AG04450 (cell line): ENCODE measurements at regions not wholly inside any gene's neighbourhood (a gene's known extent, or its start where the extent isn't known, plus 50 kb on each side); places are given as distances from the start of the nearest gene placed in this dataset.
"Not testable (repeated sequence)": the region's sequence is repeated elsewhere in the genome, so short reads cannot be mapped to it uniquely, and the experiment has no call there.

Experiments
- CTCF ChIA-PET: fragments of 300-600, 350-600 bp; formaldehyde crosslinking; extraction: SDS; loops from one replicate; lab custom pipeline; 2022; ENCODE audit warnings: antibody characterized with exemption, inconsistent platforms; lab: Charles Lee
- POLR2A ChIA-PET: fragments of 350-600 bp; formaldehyde crosslinking; extraction: SDS; loops from one replicate; lab custom pipeline; 2021; ENCODE audit warnings: antibody characterized with exemption, inconsistent platforms; lab: Yijun Ruan, JAX
- DNase-seq: peaks from one replicate; pipeline ENCODE4 v3.0.0-alpha.2; 2011; ENCODE audit warnings: low read depth, low spot score
- H3K27ac ChIP-seq: one replicate; pipeline ENCODE4 v1.5.1; 2012; ENCODE audit warnings: low read depth, low read length, control low read depth
- H3K27me3 ChIP-seq: one replicate; pipeline ENCODE4 v1.6.0; 2012; ENCODE audit warnings: low read length; ENCODE audit not compliant: control insufficient read depth, insufficient read depth
- H3K4me3 ChIP-seq: 2 replicates; pipeline ENCODE4 v1.5.1; 2011; ENCODE audit warnings: mild to moderate bottlenecking, low read depth, low read length, control low read depth
- H3K9me3 ChIP-seq: 2 replicates; pipeline ENCODE4 v1.5.1; 2012; ENCODE audit warnings: low read length; ENCODE audit not compliant: control insufficient read depth, insufficient read depth
- TF ChIP-seq, protein P1 (sequence below): IDR thresholded peaks from 2 replicates; pipeline ENCODE4 v1.5.1; 2011; ENCODE audit warnings: low read depth, low read length, control low read depth, inconsistent platforms

DNA sequence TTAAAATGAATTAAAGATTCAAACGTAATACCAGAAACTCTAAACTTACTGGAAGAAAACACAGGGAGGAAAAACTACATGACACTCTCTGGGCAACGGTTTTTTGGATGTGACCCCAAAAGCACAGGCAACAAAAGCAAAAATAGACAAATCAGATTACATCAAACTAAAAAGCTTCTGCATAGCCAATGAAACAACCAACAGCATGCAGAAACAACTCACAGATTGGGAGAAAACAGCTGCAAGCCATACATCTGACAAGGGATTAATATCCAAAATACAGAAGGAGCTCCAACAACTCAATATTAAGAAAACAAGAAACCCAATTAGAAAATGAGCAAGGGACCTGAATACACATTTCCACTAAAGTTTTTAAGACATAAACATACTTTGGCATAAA is 69.2 kb upstream of the ALOX12 start:
- H3K9me3 ChIP-seq, result peaks cover 3% of the 10 kb centered on the region; the same call in 1 of the 2 replicates
- peaks cover 4% of the 10 kb centered on the region for H3K27me3 ChIP-seq
- no peak for DNase-seq
- no peak overlapping the region for H3K27ac ChIP-seq
- ChIA-PET POLR2A (no interaction called here), CTCF (interaction anchor here (0.6 to 6.2 kb wide), 11 partner anchors 9 to 171 kb away, joined by 3 to 48 read pairs (median 6); partner anchors contain the start of gene XAF1)
- H3K4me3 ChIP-seq, result no peak overlapping the region
- TF ChIP-seq, protein P1, sequence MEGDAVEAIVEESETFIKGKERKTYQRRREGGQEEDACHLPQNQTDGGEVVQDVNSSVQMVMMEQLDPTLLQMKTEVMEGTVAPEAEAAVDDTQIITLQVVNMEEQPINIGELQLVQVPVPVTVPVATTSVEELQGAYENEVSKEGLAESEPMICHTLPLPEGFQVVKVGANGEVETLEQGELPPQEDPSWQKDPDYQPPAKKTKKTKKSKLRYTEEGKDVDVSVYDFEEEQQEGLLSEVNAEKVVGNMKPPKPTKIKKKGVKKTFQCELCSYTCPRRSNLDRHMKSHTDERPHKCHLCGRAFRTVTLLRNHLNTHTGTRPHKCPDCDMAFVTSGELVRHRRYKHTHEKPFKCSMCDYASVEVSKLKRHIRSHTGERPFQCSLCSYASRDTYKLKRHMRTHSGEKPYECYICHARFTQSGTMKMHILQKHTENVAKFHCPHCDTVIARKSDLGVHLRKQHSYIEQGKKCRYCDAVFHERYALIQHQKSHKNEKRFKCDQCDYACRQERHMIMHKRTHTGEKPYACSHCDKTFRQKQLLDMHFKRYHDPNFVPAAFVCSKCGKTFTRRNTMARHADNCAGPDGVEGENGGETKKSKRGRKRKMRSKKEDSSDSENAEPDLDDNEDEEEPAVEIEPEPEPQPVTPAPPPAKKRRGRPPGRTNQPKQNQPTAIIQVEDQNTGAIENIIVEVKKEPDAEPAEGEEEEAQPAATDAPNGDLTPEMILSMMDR, result no peak

DNA sequence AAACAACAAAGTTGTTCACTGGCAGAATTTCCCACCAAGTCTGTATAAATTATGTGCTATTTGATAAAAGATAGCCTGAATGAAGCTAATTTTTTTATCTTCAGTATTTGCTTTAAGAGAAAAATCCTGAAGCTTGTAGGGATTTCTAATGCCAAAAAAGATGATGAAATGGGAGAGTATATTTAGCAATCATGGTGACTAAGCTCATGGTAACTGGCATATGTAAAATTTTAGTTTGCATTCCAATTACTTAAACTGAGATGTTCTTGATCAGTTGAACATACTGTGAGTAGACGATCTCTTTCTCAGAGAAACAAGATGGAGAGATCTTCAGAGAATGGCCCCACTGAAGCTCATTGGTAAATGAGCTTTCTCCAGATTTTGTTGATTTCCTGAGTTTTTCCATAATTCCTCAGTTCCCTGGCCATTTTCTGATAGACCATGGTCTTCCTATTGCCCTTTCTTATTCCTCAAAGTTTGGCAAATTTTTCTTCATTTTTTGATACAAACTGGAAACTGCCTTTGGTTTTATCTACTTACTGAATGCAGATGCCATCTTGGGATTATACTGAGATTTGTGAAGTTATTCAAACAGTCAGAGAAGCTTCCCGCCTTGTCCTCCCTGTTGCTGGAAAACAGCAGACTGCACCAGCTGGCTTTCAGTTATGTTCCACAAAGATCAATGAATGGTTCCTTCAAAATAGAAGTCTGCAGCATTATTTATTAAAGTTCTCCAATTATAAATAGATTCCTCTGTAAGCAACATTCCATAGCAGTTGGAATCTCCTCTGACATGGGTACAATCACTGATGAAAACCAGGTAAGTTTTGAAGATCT is 68.3 kb upstream of the ALOX12 start:
- Histone ChIP-seq H3K9me3 (peaks cover 3% of the 10 kb centered on the region; the same call in 1 of the 2 replicates), H3K27me3 (peaks cover 4% of the 10 kb centered on the region), H3K4me3 (no peak overlapping the region), H3K27ac (no peak overlapping the region)
- CTCF ChIA-PET, result interaction anchor here (0.6 to 6.2 kb wide), 8 partner anchors 8 to 172 kb away, joined by 3 to 48 read pairs (median 8); partner anchors contain the start of gene XAF1
- POLR2A ChIA-PET, result no interaction called here
- TF ChIP-seq, protein P1, result no peak
- DNase-seq, result peak; percentile 6

DNA sequence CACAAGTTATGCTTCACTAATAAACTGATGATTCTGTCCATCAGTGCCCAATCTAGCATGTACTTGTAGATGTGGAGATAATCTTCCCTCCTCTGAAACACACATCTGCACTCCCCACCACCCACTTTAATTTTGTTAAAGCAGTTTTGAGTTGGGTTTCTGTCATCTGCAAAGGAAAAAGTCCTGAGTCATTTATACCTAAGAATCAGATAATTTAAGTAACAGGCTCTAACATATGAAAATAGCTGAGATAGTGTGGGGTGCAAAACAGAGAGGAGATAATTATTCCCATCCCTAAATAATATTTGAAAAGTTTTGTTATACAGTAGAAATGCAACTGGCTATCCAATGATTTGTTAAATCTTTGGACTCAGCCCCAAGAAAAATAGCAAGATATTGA is 67.7 kb upstream of the ALOX12 start:
- CTCF ChIA-PET, result interaction anchor here (1.3 to 6.2 kb wide), 6 partner anchors 14 to 117 kb away, joined by 5 to 48 read pairs (median 10); no protein-coding TSS in a partner anchor

DNA sequence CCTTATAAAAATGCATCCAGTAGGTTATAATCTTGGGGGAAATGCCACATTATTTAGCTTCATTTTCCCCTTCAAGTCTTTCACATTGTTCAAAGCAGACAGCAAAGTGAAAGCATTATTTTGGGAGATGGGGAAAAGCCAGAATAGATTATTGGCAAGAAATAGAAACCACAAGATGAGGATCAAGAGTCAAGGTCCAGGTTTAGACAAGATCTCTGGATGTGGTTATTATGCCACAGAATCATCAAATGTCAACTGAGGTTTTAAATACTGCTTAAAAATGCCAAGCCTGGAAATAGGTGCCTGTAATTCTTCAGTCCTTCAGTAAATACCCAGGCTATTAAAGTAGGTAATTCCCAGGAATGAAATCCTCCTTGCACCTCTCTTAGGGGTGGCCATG is 65.1 kb upstream of the ALOX12 start:
- DNase-seq, result no peak
- Histone ChIP-seq H3K4me3 (no peak overlapping the region), H3K9me3 (peaks cover 3% of the 10 kb centered on the region; the same call in 1 of the 2 replicates), H3K27ac (no peak overlapping the region), H3K27me3 (peaks cover 4% of the 10 kb centered on the region)
- POLR2A ChIA-PET, result no interaction called here
- CTCF ChIA-PET, result interaction anchor here (1.0 to 6.2 kb wide), 3 partner anchors 16 to 91 kb away, joined by 3 to 48 read pairs (median 14); no protein-coding TSS in a partner anchor
- TF ChIP-seq, protein P1, result no peak

More for the DNA sequence above, 67.7 kb upstream of the ALOX12 start:
- H3K27ac ChIP-seq, result no peak overlapping the region
- H3K27me3 ChIP-seq, result peaks cover 4% of the 10 kb centered on the region
- H3K9me3 ChIP-seq, result peaks cover 3% of the 10 kb centered on the region; the same call in 1 of the 2 replicates
- H3K4me3 ChIP-seq, result no peak overlapping the region
- TF ChIP-seq, protein P1, result no peak
- no peak for DNase-seq
- POLR2A ChIA-PET, result no interaction called here

DNA sequence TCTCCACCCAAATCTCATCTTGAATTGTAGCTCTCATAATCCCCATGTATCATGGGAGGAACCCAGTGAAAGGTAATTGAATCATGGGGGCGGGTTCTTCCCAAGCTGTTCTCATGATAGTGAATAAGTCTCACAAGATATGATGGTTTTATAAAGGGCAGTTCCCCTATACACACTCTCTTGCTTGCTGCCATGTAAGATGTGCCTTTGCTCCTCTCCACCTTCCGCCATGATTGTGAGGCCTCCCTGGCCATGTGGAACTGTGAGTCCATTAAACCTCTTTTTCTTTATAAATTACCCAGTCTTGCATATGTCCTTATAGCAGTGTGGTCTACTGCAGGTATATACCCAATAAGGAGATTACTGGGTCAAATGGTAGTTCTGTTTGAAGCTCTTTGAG is 61.3 kb upstream of the ALOX12 start:
- H3K4me3 ChIP-seq, H3K9me3 ChIP-seq, H3K27me3 ChIP-seq, H3K27ac ChIP-seq, DNase-seq, POLR2A ChIA-PET: not testable (repeated sequence)
- CTCF ChIA-PET, result interaction anchor here (1.0 to 1.1 kb wide), 2 partner anchors 20 to 24 kb away, joined by 3 to 7 read pairs; no protein-coding TSS in a partner anchor
